GM18511 (cell line): ENCODE measurements at regions not wholly inside any gene's neighbourhood (a gene's known extent, or its start where the extent isn't known, plus 50 kb on each side); places are given as distances from the start of the nearest gene placed in this dataset.
A peak's percentile ranks its signal among the peaks of the same experiment; 100 is the strongest.
"Not testable (repeated sequence)": the region's sequence is repeated elsewhere in the genome, so short reads cannot be mapped to it uniquely, and the experiment has no call there.

ENCODE experiments used
- ATAC-seq: cut with Tn5 transposase; IDR thresholded peaks from one replicate; pipeline ENCODE4 v1.9.1; 2021; ENCODE audit warnings: mild to moderate bottlenecking, moderate library complexity; ENCODE audit not compliant: unreplicated experiment

- no peak for ATAC-seq
Observed at GRCh38 chr5:96320797-96321196, 112.3 kb downstream of the PCSK1 start.

- ATAC-seq, result not testable (repeated sequence)
Observed at GRCh38 chr5:96319981-96320739, 112.9 kb downstream of the PCSK1 start.

- no peak for ATAC-seq
Observed at GRCh38 chr5:96318569-96319110, 114.4 kb downstream of the PCSK1 start.

- no peak for ATAC-seq
Observed at GRCh38 chr5:96317945-96318344, 115.1 kb downstream of the PCSK1 start.

- no peak for ATAC-seq
Observed at GRCh38 chr5:96316487-96316886, 116.6 kb downstream of the PCSK1 start.

- ATAC-seq, result no peak
Observed at GRCh38 chr5:96316017-96316416, 117.0 kb downstream of the PCSK1 start.

- peak; percentile 78 for ATAC-seq
Observed at GRCh38 chr5:96315431-96315830, 117.6 kb downstream of the PCSK1 start.

- no peak for ATAC-seq
Observed at GRCh38 chr5:96312383-96312782, 120.7 kb downstream of the PCSK1 start.

GRCh38 chr5:96307047-96307446, 126.0 kb downstream of the PCSK1 start:
- ATAC-seq, result not testable (repeated sequence)

- no peak for ATAC-seq
Observed at GRCh38 chr5:96302174-96302738, 130.8 kb downstream of the PCSK1 start.

GRCh38 chr5:96300976-96301375, 132.1 kb downstream of the PCSK1 start:
- no peak for ATAC-seq

- ATAC-seq, result no peak
Observed at GRCh38 chr5:96297867-96298266, 135.2 kb downstream of the PCSK1 start.

- no peak for ATAC-seq
Observed at GRCh38 chr5:96297290-96297689, 135.8 kb downstream of the PCSK1 start.

- no peak for ATAC-seq
Observed at GRCh38 chr5:96294884-96295202, 138.2 kb downstream of the PCSK1 start.

- no peak for ATAC-seq
Observed at GRCh38 chr5:96293966-96294883, 138.8 kb downstream of the PCSK1 start.

- no peak for ATAC-seq
Observed at GRCh38 chr5:96292582-96293247, 140.3 kb downstream of the PCSK1 start.

GRCh38 chr5:96289287-96289686, 143.8 kb downstream of the PCSK1 start:
- ATAC-seq, result not testable (repeated sequence)

- ATAC-seq, result no peak
Observed at GRCh38 chr5:96288845-96289185, 144.2 kb downstream of the PCSK1 start.

- no peak for ATAC-seq
Observed at GRCh38 chr5:96288166-96288844, 144.7 kb downstream of the PCSK1 start.

GRCh38 chr5:96287136-96287535, 145.9 kb downstream of the PCSK1 start:
- ATAC-seq, result no peak
